ENCODE measurements at regions not wholly inside any gene's neighbourhood (a gene's known extent, or its start where the extent isn't known, plus 50 kb on each side); places are given as distances from the start of the nearest gene placed in this dataset.

DNA sequence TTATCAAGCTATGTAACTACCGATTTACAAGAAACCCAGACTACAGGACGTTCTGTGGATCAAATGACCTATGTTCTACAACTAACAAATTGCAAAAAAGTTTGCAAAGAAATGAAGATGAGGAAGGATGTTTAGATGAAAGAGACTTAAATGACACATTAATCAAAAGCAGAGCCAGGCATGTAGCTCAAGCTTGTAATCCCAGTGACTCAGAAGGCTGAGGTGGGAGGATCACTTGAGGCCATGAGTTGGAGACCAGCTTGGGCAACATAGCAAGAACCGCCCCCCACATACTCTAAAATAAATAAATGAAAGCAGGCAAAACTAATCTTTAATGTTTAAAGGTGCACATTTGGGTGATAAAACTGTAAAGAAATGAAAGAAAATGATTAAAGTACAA, 331.9 kb downstream of the BTG1 start:
- H3K4me3 ChIP-seq (ENCODE audit: low read depth, low read length) = no peak overlapping the region
- no peak for DNase-seq (ENCODE audit: low read depth)
- TF ChIP-seq, protein P1, sequence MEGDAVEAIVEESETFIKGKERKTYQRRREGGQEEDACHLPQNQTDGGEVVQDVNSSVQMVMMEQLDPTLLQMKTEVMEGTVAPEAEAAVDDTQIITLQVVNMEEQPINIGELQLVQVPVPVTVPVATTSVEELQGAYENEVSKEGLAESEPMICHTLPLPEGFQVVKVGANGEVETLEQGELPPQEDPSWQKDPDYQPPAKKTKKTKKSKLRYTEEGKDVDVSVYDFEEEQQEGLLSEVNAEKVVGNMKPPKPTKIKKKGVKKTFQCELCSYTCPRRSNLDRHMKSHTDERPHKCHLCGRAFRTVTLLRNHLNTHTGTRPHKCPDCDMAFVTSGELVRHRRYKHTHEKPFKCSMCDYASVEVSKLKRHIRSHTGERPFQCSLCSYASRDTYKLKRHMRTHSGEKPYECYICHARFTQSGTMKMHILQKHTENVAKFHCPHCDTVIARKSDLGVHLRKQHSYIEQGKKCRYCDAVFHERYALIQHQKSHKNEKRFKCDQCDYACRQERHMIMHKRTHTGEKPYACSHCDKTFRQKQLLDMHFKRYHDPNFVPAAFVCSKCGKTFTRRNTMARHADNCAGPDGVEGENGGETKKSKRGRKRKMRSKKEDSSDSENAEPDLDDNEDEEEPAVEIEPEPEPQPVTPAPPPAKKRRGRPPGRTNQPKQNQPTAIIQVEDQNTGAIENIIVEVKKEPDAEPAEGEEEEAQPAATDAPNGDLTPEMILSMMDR (conservative IDR thresholded peaks at IDR 0.05; ENCODE audit: low read depth, low read length) = no peak

DNA sequence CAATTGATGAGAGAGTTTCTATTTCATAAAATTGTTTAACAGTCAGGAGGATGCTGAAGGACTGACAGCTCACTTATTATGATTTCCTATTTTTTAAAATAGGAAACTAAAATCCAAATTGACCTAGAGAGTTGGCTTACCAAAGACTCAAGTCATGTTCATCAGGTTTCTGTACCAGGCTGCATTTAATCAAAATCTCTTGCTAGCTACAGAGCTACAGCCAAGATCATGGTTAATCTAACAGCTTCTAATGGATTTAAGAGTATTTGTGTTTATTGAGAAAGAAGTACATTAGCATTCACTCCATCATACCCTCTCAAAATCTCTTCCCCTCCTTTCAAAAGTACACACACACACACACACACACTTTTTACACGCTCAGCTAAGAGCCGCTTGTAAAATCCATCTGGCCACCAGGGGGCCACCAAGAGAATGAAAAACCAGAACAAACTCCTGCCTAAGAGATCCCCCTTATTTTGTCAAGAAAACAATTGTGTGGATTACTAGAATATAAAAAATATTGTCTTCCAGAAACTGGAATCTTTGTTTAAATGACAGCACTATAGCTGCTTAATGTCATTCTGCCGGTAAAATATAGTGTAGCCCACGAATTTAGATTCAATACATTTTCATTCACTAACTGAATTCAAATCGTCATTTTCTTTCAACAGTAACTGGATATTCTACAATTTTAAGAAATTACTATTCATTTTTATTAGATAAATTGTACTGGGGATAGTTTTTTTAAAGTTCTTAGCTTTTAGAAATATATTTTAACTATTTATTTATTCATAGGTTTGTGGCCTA, 334.0 kb downstream of the BTG1 start:
- peak; percentile 7 for DNase-seq (ENCODE audit: low read depth)
- TF ChIP-seq, protein P1 (conservative IDR thresholded peaks at IDR 0.05; ENCODE audit: low read depth, low read length) = peak; percentile 89
- H3K4me3 ChIP-seq (ENCODE audit: low read depth, low read length) = no peak overlapping the region

DNA sequence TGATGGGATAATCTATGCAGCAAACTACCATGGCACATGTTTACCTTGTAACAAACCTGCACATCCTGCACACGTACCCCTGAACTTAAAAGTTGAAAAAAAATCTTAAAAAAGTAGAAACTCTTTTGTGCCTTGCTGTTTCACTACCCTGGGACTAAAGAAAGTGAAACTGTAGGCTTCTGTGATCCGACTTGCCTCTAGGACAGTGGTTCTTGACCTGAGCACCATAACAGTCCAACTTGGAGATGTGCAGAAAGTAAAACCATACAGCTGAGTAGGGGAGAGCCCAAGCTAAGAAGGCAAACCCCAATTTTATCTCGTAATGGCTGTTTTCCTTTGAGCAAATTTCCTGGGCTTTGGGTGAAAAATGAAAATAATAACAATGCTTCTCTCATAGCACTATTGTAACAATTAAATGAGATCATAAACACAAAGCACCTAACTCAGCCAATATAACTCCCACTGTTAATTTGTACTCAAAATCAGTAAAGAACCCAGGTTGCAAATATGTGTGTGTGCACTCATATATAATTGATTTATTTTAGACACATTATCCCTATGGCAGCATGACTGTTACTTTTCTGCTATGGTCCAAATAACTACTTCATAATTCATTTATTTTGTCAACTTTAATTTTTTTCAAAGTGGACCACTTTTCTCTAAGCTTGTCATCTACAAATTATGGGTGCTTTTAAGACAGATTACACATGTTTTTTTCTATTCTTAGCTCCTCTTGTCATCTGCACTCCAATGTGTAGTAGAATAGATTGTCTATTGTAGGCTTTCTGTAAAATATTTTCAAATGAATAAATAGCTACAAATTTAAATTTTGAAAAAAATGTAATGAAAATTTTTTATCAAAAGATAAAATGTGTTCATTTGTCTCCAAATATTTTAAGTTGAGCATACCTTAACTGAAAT, 334.9 kb downstream of the BTG1 start:
- no peak overlapping the region for H3K4me3 ChIP-seq (ENCODE audit: low read depth, low read length)
- TF ChIP-seq, protein P1 (conservative IDR thresholded peaks at IDR 0.05; ENCODE audit: low read depth, low read length) = no peak
- no peak for DNase-seq (ENCODE audit: low read depth)

DNA sequence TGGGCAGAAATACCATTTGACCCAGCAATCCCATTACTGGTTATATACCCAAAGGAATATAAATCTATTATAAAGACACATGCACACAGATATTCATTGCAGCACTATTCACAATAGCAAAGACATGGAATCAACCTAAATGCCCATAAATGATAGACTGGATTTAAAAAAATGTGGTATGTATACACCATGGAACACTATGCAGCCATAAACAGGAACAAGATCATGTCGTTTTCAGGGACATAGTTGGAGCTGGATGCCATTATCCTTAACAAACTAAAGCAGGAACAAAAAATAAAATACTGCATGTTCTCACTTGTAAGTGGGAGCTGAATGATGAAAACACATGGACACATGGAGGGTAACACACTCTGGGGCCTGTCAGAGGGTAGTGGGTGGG, 335.6 kb downstream of the BTG1 start:
- TF ChIP-seq, protein P1 (conservative IDR thresholded peaks at IDR 0.05; ENCODE audit: low read depth, low read length) = no peak
- no peak for DNase-seq (ENCODE audit: low read depth)
- no peak overlapping the region for H3K4me3 ChIP-seq (ENCODE audit: low read depth, low read length)

DNA sequence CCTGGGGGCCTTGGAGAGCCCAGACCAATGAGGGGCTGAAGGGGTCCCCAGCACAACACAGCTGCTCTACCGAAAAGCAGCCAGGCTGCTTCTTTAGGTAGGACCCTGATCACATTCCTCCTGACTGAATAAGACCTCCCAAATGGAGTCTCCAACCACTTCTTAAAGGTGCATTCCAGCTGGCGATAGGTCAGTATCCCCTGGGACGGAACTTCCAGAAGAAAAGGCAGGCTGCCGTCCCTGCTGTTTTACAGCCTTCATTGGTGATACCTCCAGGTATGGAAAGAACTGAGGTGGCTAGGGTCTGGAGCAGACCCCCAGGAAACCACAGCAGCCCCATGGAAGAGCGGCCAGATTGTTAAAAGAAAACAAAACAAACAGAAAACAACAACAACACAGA, 340.6 kb downstream of the BTG1 start:
- no peak for DNase-seq (ENCODE audit: low read depth)
- TF ChIP-seq, protein P1 (conservative IDR thresholded peaks at IDR 0.05; ENCODE audit: low read depth, low read length) = no peak
- no peak overlapping the region for H3K4me3 ChIP-seq (ENCODE audit: low read depth, low read length)

DNA sequence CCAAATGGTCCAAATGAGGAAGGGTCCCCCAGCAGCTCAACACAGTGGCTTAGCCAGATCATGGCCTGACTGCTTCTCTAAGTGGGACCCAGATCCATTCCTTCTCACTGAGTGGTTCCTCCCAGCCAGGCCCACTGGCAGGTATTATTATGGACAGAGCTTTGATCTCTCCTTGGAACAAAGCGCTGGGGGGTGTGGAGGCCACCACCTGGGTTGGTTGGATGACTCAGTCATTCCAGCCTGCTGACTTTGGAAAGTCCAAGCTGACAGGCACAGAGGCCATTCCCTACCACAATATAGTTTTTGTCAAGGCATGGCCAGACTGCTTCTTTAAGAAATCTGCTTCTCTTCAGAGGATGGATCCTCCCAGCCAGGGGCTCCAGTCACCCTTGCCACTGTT, 341.1 kb downstream of the BTG1 start:
- peak; percentile 12 for DNase-seq (ENCODE audit: low read depth)
- TF ChIP-seq, protein P1 (conservative IDR thresholded peaks at IDR 0.05; ENCODE audit: low read depth, low read length) = no peak
- no peak overlapping the region for H3K4me3 ChIP-seq (ENCODE audit: low read depth, low read length)
